ENCODE measurements at regions not wholly inside any gene's neighbourhood (a gene's known extent, or its start where the extent isn't known, plus 50 kb on each side); places are given as distances from the start of the nearest gene placed in this dataset.

- Histone ChIP-seq H3K4me3 (ENCODE audit: low read depth in 1 of 2, low read length in 2 of 2) (no peak overlapping the region), H3K9ac (ENCODE audit: low read length) (no peak overlapping the region)
Observed at GRCh38 chr4:19727141-19727540, 524.6 kb upstream of the SLIT2 start.

GRCh38 chr4:19725130-19725529 is 526.6 kb upstream of the SLIT2 start:
- no peak overlapping the region for H3K4me3 ChIP-seq (ENCODE audit: low read depth in 1 of 2, low read length in 2 of 2)
- no peaks in the 10 kb centered on the region for H3K4me1 ChIP-seq (ENCODE audit: insufficient read depth, low read length)
- no peak overlapping the region for H3K27ac ChIP-seq (ENCODE audit: low read depth, low read length)
- H3K9me3 ChIP-seq (ENCODE audit: low read length): no peaks in the 10 kb centered on the region
- H3K27me3 ChIP-seq (ENCODE audit: control insufficient read depth in 1 of 2, insufficient read depth in 2 of 2, low read length in 2 of 2): no peaks in the 10 kb centered on the region
- no peaks in the 10 kb centered on the region for H3K36me3 ChIP-seq (ENCODE audit: insufficient read depth, low read length)
- no peak overlapping the region for H3K9ac ChIP-seq (ENCODE audit: low read length)

More at GRCh38 chr4:19727141-19727540, 524.6 kb upstream of the SLIT2 start:
- no peaks in the 10 kb centered on the region for H3K36me3 ChIP-seq (ENCODE audit: insufficient read depth, low read length)
- no peaks in the 10 kb centered on the region for H3K9me3 ChIP-seq (ENCODE audit: low read length)
- no peak overlapping the region for H3K27ac ChIP-seq (ENCODE audit: low read depth, low read length)
- H3K27me3 ChIP-seq (ENCODE audit: control insufficient read depth in 1 of 2, insufficient read depth in 2 of 2, low read length in 2 of 2): no peaks in the 10 kb centered on the region
- no peaks in the 10 kb centered on the region for H3K4me1 ChIP-seq (ENCODE audit: insufficient read depth, low read length)

GRCh38 chr4:19722404-19722803 is 529.3 kb upstream of the SLIT2 start:
- Histone ChIP-seq H3K4me3 (ENCODE audit: low read depth in 1 of 2, low read length in 2 of 2) (no peak overlapping the region), H3K9ac (ENCODE audit: low read length) (no peak overlapping the region), H3K27ac (ENCODE audit: low read depth, low read length) (no peak overlapping the region), H3K9me3 (ENCODE audit: low read length) (no peaks in the 10 kb centered on the region), H3K4me1 (ENCODE audit: insufficient read depth, low read length) (no peaks in the 10 kb centered on the region), H3K36me3 (ENCODE audit: insufficient read depth, low read length) (no peaks in the 10 kb centered on the region), H3K27me3 (ENCODE audit: control insufficient read depth in 1 of 2, insufficient read depth in 2 of 2, low read length in 2 of 2) (no peaks in the 10 kb centered on the region)

GRCh38 chr4:19721587-19721986 is 530.1 kb upstream of the SLIT2 start:
- Histone ChIP-seq H3K36me3 (ENCODE audit: insufficient read depth, low read length) (no peaks in the 10 kb centered on the region), H3K27me3 (ENCODE audit: control insufficient read depth in 1 of 2, insufficient read depth in 2 of 2, low read length in 2 of 2) (no peaks in the 10 kb centered on the region)

GRCh38 chr4:19720610-19721009 is 531.1 kb upstream of the SLIT2 start:
- H3K9ac ChIP-seq (ENCODE audit: low read length): no peak overlapping the region
- no peaks in the 10 kb centered on the region for H3K27me3 ChIP-seq (ENCODE audit: control insufficient read depth in 1 of 2, insufficient read depth in 2 of 2, low read length in 2 of 2)
- H3K27ac ChIP-seq (ENCODE audit: low read depth, low read length): no peak overlapping the region
- H3K4me1 ChIP-seq (ENCODE audit: insufficient read depth, low read length): no peaks in the 10 kb centered on the region
- no peak overlapping the region for H3K4me3 ChIP-seq (ENCODE audit: low read depth in 1 of 2, low read length in 2 of 2)
- no peaks in the 10 kb centered on the region for H3K9me3 ChIP-seq (ENCODE audit: low read length)
- no peaks in the 10 kb centered on the region for H3K36me3 ChIP-seq (ENCODE audit: insufficient read depth, low read length)

More at GRCh38 chr4:19721587-19721986, 530.1 kb upstream of the SLIT2 start:
- Histone ChIP-seq H3K9me3 (ENCODE audit: low read length) (no peaks in the 10 kb centered on the region), H3K4me3 (ENCODE audit: low read depth in 1 of 2, low read length in 2 of 2) (no peak overlapping the region), H3K27ac (ENCODE audit: low read depth, low read length) (no peak overlapping the region), H3K4me1 (ENCODE audit: insufficient read depth, low read length) (no peaks in the 10 kb centered on the region), H3K9ac (ENCODE audit: low read length) (no peak overlapping the region)

- no peak overlapping the region for H3K4me3 ChIP-seq (ENCODE audit: low read depth in 1 of 2, low read length in 2 of 2)
- no peaks in the 10 kb centered on the region for H3K36me3 ChIP-seq (ENCODE audit: insufficient read depth, low read length)
- no peaks in the 10 kb centered on the region for H3K9me3 ChIP-seq (ENCODE audit: low read length)
- no peaks in the 10 kb centered on the region for H3K4me1 ChIP-seq (ENCODE audit: insufficient read depth, low read length)
- H3K9ac ChIP-seq (ENCODE audit: low read length): no peak overlapping the region
- no peaks in the 10 kb centered on the region for H3K27me3 ChIP-seq (ENCODE audit: control insufficient read depth in 1 of 2, insufficient read depth in 2 of 2, low read length in 2 of 2)
- no peak overlapping the region for H3K27ac ChIP-seq (ENCODE audit: low read depth, low read length)
Observed at GRCh38 chr4:19720190-19720589, 531.5 kb upstream of the SLIT2 start.

- H3K36me3 ChIP-seq (ENCODE audit: insufficient read depth, low read length): no peaks in the 10 kb centered on the region
- H3K27me3 ChIP-seq (ENCODE audit: control insufficient read depth in 1 of 2, insufficient read depth in 2 of 2, low read length in 2 of 2): no peaks in the 10 kb centered on the region
- no peak overlapping the region for H3K4me3 ChIP-seq (ENCODE audit: low read depth in 1 of 2, low read length in 2 of 2)
- H3K9me3 ChIP-seq (ENCODE audit: low read length): no peaks in the 10 kb centered on the region
- H3K9ac ChIP-seq (ENCODE audit: low read length): no peak overlapping the region
- H3K4me1 ChIP-seq (ENCODE audit: insufficient read depth, low read length): no peaks in the 10 kb centered on the region
- H3K27ac ChIP-seq (ENCODE audit: low read depth, low read length): no peak overlapping the region
Observed at GRCh38 chr4:19711871-19712270, 539.8 kb upstream of the SLIT2 start.

GRCh38 chr4:19707876-19708275 is 543.8 kb upstream of the SLIT2 start:
- Histone ChIP-seq H3K9me3 (ENCODE audit: low read length) (no peaks in the 10 kb centered on the region), H3K36me3 (ENCODE audit: insufficient read depth, low read length) (no peaks in the 10 kb centered on the region), H3K4me1 (ENCODE audit: insufficient read depth, low read length) (no peaks in the 10 kb centered on the region)

GRCh38 chr4:19703391-19703790 is 548.3 kb upstream of the SLIT2 start:
- Histone ChIP-seq H3K4me1 (ENCODE audit: insufficient read depth, low read length) (no peaks in the 10 kb centered on the region), H3K4me3 (ENCODE audit: low read depth in 1 of 2, low read length in 2 of 2) (no peak overlapping the region), H3K9ac (ENCODE audit: low read length) (no peak overlapping the region)

More at GRCh38 chr4:19707876-19708275, 543.8 kb upstream of the SLIT2 start:
- H3K9ac ChIP-seq (ENCODE audit: low read length): no peak overlapping the region
- no peak overlapping the region for H3K27ac ChIP-seq (ENCODE audit: low read depth, low read length)
- no peaks in the 10 kb centered on the region for H3K27me3 ChIP-seq (ENCODE audit: control insufficient read depth in 1 of 2, insufficient read depth in 2 of 2, low read length in 2 of 2)
- no peak overlapping the region for H3K4me3 ChIP-seq (ENCODE audit: low read depth in 1 of 2, low read length in 2 of 2)

GRCh38 chr4:19700992-19701391 is 550.7 kb upstream of the SLIT2 start:
- Histone ChIP-seq H3K36me3 (ENCODE audit: insufficient read depth, low read length) (no peaks in the 10 kb centered on the region), H3K9me3 (ENCODE audit: low read length) (no peaks in the 10 kb centered on the region), H3K9ac (ENCODE audit: low read length) (no peak overlapping the region), H3K4me1 (ENCODE audit: insufficient read depth, low read length) (no peaks in the 10 kb centered on the region), H3K27me3 (ENCODE audit: control insufficient read depth in 1 of 2, insufficient read depth in 2 of 2, low read length in 2 of 2) (no peaks in the 10 kb centered on the region), H3K27ac (ENCODE audit: low read depth, low read length) (no peak overlapping the region), H3K4me3 (ENCODE audit: low read depth in 1 of 2, low read length in 2 of 2) (no peak overlapping the region)

More at GRCh38 chr4:19703391-19703790, 548.3 kb upstream of the SLIT2 start:
- Histone ChIP-seq H3K9me3 (ENCODE audit: low read length) (no peaks in the 10 kb centered on the region), H3K36me3 (ENCODE audit: insufficient read depth, low read length) (no peaks in the 10 kb centered on the region), H3K27ac (ENCODE audit: low read depth, low read length) (no peak overlapping the region), H3K27me3 (ENCODE audit: control insufficient read depth in 1 of 2, insufficient read depth in 2 of 2, low read length in 2 of 2) (no peaks in the 10 kb centered on the region)

GRCh38 chr4:19698961-19699360 is 552.7 kb upstream of the SLIT2 start:
- Histone ChIP-seq H3K36me3 (ENCODE audit: insufficient read depth, low read length) (no peaks in the 10 kb centered on the region), H3K27me3 (ENCODE audit: control insufficient read depth in 1 of 2, insufficient read depth in 2 of 2, low read length in 2 of 2) (no peaks in the 10 kb centered on the region), H3K27ac (ENCODE audit: low read depth, low read length) (no peak overlapping the region), H3K9me3 (ENCODE audit: low read length) (no peaks in the 10 kb centered on the region), H3K4me1 (ENCODE audit: insufficient read depth, low read length) (no peaks in the 10 kb centered on the region), H3K4me3 (ENCODE audit: low read depth in 1 of 2, low read length in 2 of 2) (no peak overlapping the region), H3K9ac (ENCODE audit: low read length) (no peak overlapping the region)

- no peak overlapping the region for H3K9ac ChIP-seq (ENCODE audit: low read length)
- peaks cover 8% of the 10 kb centered on the region for H3K4me1 ChIP-seq (ENCODE audit: insufficient read depth, low read length)
- H3K36me3 ChIP-seq (ENCODE audit: insufficient read depth, low read length): no peaks in the 10 kb centered on the region
- no peak overlapping the region for H3K27ac ChIP-seq (ENCODE audit: low read depth, low read length)
- H3K4me3 ChIP-seq (ENCODE audit: low read depth in 1 of 2, low read length in 2 of 2): no peak overlapping the region
- H3K9me3 ChIP-seq (ENCODE audit: low read length): no peaks in the 10 kb centered on the region
- H3K27me3 ChIP-seq (ENCODE audit: control insufficient read depth in 1 of 2, insufficient read depth in 2 of 2, low read length in 2 of 2): no peaks in the 10 kb centered on the region
Observed at GRCh38 chr4:19694812-19695211, 556.9 kb upstream of the SLIT2 start.
